Pulmonary artery endothelial cell (primary cell): ENCODE measurements at regions not wholly inside any gene's neighbourhood (a gene's known extent, or its start where the extent isn't known, plus 50 kb on each side); places are given as distances from the start of the nearest gene placed in this dataset.
"Not testable (repeated sequence)": the region's sequence is repeated elsewhere in the genome, so short reads cannot be mapped to it uniquely, and the experiment has no call there.

ENCODE experiments used
- DNase-seq: peaks from one replicate; pipeline ENCODE4 v3.0.0-alpha.2; 2011; ENCODE audit warnings: low read depth, low spot score

DNA sequence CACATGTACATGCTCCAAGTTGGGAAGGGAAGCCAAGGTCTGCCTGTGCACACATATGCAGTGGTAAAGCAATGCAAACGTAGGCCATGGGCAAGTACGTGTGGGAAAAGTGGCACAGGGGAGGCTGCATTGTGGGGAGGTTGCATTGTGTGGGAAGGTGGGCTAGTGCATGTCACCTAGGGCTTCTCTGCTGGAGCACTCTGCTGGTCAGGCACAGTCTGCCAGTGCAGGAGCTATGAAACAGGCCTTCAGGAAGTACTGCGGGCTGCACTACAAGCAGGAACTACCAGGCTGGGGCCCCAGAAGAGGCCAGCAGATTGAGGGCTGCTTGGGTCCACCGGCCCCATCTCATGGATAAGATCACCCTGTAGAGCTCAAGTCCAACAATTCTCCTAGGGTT is 1694.6 kb upstream of the CDH6 start:
- no peak for DNase-seq

DNA sequence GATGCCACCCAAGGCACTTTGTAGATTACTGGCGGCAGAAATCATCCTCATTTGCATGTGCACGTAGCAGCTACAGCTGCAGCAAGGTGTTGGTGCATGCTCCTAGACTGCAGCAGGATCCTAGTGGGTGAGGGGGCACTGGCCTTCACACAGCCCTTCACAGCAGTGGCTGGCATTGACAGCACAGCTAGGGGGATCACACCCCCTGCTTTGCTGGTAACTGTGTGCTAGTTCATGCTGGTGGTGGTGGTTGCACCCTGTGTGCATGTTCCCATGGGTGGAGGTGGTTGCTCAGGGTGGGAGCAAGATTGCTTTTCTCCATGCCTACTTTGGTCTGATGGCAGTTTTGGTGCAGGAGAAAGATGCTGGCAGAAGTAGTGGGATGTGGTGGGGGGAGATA is 1695.1 kb upstream of the CDH6 start:
- DNase-seq, result no peak

DNA sequence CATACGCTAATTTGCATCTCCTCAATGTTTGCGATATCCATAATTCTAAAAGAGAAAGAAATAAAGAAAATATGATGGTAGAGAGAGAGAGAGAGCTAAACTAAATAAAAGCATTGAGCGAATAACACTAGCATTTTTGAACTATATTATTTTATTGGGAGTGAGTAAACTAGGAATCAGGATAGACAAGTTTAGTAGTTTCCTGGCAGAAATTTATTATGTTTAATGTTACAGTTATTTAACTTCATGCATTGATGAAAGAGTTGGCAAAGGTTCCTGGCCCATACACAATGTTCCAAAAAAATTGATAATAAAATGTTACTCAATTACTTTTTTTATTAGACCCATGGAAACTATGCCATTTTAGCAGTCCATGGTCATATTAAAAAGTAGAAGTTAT is 1708.2 kb upstream of the CDH6 start:
- no peak for DNase-seq

DNA sequence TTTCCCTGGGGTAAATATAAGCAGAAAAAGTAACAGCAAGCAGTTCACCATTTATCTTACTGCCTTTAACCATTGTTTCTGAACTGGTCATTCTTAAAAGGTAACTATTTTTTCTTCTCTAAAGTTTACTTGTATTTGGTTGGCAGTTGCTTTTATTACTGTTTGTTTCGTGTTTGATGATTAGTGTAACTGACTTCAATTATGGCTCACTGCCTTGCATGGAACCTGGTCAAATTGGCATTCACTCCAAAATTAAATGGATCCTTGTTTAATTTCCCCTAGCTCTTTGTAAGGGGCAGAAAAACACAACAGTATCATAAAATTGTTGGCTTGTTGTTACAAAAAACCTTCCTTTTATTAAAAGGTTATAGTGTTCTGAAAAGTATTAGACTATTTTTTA is 1723.9 kb upstream of the CDH6 start:
- DNase-seq, result no peak

DNA sequence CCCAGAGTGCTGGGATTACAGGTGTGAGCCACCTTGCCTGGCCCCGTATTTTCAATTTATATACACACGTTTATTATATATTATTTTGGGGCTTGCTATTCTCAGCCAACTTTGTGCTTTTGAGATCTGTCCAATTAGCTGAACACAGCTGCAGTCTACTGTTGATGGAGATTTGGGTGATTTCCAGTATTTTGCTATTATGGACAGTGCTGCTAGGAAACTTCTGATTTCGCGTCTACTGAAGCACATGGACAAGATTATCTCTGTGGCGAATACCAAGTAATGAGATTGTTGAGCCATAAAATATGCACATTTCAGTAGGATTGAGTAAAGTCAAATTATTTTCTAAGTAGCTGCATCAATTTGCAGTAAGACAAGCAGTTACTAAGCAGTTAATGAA is 1731.2 kb upstream of the CDH6 start:
- no peak for DNase-seq

DNA sequence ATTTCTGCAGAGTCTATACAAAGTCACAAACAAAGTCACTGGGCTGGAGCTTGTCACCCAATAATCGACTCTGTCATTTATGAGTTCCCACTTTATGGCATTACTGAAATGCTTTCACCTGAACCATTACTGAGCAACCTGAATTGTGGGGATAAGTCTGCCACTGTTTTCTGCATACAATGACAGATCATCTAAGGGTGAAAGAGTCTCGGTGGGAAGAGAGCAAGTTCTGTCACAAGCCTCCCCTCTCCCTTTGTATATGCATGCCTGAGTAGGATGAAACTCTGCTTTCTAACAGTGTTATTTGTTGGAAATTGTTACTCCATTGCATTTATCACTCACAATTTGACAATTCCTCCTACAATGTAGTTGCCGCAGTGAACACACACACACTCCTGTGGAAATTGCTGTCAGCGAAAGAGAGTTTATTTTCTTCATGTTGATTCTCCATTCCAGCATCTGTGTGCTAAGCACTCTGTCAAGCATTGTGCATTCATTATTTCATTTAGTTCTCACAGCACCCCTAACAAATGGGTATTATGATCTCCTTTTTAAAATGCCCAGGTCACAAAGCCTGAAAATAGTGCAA is 1732.4 kb upstream of the CDH6 start:
- no peak for DNase-seq

DNA sequence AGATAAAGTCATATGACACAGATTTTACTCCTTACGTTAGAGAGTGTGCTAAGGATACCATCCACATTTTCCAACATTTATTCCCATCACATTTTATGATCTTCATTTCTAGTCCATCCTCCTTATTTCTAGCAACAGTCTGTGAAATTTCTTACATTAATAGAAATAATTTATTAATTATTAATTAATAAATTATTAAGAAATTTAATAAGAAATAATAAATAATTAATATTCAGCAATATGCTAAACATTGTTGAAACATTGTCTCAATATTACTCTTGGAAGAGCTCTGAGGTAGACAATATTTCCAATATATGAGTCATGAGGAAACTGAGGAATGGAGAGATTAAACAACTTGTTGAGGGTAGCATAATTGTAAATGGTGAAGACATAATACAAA is 1742.5 kb upstream of the CDH6 start:
- not testable (repeated sequence) for DNase-seq

DNA sequence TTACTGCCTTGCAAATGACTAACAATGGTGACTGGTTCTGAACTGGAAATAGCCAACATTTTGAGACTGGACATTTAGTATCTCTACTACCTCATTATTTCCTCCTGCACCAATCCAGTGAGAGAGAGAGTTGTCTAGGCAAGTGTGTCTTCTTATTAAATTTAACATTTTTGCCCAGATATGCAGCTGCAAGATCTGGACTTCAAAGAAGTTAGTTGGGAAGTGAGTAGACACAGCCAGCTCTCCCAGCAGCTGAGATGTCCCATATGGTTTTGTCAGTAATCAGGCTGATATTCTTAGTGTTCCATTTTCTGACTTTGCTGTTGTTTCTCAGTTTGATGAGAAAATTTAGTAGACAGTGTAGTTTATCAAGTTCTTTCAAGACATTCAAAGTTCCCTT is 1778.8 kb upstream of the CDH6 start:
- no peak for DNase-seq

DNA sequence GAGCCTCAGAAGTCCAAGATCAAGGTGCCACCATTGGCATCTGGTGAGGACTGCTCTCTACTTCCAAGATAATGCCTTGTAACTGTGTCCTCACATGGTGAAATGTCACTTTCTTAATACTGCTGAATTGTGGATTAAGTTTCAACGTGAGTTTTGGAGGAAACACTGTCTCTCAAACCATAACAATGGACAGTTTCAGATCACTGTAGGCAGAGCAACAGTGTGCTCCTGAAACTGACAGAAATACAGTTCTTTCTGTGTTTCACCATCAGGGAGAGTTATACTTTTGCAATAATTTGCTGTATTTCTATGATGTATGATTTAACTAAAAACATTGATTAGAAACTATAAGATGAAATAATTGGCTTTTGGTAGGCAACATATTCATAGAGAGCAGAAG is 1780.5 kb upstream of the CDH6 start:
- DNase-seq, result no peak

DNA sequence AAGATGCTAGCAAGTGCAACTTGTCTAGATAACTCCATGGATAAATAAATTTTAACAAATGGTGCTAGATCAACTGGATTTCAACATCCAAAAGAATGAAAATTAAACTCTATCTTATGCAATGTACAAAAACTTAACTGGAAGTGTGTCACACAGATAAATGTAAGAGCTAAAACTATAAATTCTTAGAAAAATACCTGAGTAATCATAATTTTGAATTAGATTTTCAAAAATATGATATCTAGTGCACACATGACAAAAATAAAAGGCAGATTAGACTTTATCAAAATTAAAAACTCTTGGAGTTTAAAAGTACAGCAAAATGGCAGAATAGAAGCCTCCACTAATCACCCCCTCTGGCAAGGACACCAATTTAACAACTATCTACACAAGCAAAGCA is 1791.2 kb upstream of the CDH6 start:
- DNase-seq, result no peak

DNA sequence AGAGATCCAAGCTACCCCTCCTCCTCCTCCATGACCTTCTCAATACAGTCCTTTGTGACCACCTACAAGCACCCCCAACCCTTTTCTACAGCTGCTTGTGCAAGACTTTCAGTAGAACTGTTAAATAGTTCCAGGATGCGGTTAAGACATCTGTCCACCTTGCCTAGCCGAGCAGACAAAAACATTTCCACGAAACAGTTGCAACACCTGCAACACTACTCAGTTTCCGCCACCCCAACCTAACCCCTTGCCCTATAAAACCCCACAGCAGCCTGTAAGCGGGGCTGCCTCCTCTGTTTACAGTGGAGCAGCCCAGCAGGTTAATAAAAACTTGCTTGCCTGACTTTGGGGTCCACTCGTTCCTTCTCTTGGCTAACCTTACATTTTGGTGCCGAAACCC is 1803.5 kb upstream of the CDH6 start:
- no peak for DNase-seq

DNA sequence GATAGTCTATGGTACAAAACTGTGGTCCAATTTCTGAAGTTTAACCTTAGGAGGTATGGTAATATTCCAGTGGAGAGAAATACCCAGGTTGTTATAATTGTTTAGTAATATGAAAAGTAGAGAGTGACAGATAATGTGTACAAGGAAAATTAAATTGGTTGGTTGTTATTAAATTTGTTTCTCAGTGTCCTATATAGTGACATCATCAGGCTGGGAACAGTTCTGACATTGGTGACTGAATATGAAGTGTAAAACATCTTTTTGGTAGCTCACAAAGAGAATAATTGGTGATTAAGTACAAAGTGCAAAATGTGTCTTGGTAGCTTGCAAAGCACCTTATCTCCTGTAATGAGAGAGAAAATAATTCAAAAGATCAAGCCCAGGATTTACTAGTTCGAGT is 1806.1 kb upstream of the CDH6 start:
- no peak for DNase-seq

DNA sequence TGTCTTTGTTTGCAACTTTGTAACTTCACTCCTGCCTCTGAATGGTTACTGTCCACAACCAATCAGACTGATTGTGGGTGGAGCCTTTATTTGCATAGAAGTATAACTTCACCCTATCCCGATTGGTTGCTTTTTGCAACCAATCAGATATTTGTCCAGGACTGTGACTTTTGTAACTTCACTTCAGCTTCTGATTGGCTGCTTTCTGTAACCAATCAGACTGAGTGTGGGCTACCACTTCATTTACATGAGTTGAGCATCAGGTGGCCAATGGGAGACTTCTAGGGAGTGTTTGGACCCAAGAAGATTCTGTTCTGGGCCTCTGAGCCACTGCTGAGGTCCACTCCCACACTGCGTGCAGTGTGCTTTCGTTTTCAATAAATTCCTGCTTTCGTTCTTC is 1810.7 kb upstream of the CDH6 start:
- DNase-seq, result no peak

DNA sequence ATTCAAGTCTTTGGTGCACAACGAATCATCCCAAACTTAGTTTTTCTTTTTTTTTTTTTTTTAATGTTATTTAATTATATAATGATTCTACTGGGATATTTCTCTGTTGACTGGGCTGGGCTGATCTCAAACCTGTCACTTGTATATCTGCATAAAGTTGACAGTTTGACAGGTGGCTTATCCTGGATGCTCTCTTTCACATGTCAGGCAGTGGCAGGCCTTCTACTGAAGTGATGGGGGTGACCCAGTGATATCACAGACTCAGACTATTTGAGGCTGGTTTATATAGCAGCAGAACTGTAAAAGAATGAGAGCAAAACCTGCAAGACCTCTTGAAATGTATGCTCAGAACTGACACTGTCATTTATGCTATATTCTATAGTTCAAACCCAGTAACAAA is 1813.5 kb upstream of the CDH6 start:
- DNase-seq, result no peak

DNA sequence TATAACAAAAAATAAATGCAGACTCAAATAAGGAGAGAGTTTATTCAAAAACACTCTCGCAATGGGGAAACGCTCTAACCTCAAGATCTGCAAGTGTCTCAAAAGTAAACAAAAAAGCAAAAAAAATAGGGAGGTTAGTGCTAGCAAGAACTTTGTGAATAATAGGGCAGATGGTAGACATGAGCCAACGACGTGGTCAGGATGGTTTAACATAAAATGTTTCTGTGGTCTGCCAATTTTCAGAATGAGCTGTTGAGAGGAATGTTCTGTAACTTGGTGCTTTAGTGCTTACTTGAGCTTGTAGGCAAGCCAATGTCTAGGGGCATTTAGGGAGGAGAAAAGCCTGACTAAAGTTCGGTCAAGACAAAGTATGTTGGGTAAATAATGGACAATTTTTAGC is 1813.9 kb upstream of the CDH6 start:
- DNase-seq, result no peak

DNA sequence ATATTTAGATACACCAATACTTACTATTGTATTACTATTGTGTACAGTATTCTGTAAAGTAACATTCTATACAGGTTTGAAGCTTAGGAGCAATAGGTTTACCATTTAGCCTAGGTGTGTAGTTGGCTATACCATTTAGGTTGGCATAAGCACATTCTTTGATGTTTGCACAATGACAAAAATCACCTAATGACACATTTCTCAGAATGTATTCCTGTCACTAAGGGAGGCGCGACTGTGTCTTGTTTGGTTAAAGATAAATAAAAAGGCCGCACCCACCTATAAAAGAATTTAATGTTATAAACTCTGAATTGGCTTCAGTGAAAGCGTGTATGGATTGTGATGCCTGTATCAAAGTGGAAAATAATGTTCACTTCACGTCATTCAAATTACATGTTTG is 1815.4 kb upstream of the CDH6 start:
- no peak for DNase-seq

DNA sequence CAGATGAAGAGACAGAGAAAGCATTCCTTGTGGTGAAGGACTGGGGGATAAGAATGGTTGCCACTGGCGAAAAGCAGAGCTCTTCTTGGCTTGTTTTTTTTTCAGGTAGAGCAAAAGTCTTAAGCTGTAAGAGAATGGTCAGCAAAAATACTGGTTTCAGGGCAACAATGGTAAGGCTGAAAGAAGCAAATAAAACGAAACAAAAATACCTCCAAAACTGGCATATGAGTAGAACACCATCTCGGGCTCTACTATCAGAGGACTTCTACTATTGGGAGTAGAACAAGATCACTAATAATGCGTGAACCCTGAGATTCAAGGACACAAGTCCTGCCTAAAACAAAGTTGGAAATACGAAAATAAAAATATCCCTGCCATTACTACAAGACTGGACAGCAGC is 1823.2 kb upstream of the CDH6 start:
- DNase-seq, result no peak

DNA sequence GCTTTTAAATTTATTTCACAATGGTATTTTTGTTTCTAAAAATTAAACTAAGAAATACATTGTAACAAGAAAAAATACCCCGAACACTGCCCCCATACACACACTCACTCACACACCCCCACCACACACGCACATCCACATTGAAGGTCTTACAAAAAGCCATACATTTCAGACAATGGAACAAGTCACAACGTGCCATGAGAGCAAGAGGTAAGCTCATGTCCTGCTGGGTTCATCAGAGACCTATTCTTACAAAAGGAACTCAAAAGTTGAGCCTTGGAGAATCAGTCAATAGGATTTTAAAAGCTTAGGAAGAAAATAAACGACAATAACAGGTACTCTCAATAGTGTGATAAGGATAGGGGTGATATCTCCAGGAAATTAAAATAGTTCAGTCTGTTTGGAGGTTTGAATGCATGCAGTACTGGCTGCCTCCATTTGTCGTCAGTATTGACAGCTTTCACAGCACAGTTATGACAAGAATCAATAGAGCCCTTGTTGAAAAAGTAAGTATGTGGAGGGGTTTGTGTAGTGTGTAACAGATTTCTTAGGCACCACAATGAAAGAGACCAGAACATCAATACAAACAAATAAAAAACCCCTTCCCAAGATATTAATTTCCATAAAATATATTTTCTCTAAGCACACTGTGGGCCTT is 1826.2 kb upstream of the CDH6 start:
- no peak for DNase-seq

DNA sequence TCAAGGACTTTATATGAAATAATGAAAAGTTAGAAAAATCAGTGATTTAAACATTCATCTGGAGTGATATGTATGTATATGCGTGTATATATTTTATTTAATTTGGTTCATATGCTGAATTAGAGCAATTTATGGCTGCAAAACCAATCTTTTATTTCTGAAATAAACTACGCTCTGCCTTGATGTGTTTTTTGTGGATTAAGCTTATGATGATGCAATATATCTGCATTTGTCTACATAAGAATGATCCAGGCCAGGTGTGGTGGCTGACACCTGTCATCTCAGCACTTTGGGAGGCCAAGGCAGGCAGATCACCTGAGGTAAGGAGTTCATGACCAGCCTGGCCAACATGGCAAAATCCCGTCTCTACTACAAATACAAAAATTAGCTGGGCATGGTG is 1842.3 kb upstream of the CDH6 start:
- no peak for DNase-seq

DNA sequence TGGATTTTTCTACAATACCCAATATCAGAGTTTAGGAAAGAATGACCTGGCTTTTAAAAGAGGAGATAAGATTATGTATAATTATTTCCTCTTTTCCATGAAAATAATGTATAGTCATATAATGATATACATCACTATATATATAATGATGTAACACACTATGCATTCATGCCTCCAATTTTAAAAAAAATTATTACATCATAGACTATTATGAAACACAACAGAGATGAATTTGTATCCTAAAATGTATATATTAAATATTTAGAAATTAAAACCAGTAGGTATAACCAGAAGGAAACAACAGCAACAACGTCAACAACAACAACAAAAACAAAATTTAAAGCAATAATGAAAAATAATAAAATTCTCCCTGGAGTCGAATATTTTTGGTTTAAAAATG is 1856.5 kb upstream of the CDH6 start:
- DNase-seq, result no peak

DNA sequence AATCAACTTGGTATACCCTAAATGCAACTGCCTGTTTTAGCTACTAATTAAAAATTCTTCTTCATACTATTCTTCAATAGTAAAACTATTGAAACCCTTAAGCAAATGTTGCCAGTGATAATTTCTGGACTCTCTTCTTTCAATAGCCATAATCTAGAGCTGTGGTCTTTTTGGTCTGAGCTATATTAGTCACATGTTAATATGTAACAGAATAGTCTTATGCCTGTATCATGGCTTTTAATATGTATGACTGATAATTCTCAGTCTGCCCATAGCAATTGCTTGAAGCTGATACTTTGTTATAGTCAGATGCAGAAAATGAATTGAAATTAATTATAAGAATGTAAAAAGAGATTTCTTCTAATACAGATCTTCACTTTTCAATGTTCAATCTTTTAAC is 1871.9 kb upstream of the CDH6 start:
- DNase-seq, result no peak

DNA sequence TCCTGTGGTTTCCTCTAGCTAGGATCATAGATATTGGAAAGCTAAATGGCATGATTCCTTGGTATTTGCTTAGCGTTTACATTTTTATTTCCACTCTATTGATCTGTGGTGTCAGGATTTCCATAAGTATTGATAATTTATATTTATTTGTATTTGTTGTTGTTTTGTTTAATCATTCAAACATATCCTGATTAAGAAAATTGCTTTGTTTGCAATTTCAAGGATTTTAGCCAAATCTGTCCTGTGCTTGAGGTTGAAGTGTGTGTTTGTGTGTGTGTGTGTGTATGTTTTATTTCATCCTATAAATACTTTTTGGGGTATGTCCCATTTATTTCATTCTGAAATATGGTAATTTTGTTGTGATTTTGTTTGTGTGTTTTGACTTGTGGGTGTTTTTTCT is 1884.1 kb upstream of the CDH6 start:
- no peak for DNase-seq

DNA sequence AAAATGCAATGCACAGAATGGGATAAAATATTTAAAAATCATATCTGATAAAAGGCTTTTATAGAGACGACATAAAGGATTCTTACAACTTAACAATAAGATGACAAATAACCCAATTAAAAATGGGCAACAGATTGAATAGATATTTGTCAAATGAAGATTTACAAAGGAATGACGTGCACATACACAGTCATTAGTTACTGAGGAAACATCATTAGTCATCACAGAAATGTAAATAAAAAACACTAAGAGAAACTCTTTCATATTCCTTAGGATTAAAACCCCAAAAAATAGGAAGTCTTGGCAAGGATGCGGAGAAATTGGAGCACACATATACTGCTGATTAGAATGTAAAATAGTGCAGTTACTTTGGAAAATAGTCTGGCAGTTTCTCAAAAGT is 1886.0 kb upstream of the CDH6 start:
- DNase-seq, result no peak

DNA sequence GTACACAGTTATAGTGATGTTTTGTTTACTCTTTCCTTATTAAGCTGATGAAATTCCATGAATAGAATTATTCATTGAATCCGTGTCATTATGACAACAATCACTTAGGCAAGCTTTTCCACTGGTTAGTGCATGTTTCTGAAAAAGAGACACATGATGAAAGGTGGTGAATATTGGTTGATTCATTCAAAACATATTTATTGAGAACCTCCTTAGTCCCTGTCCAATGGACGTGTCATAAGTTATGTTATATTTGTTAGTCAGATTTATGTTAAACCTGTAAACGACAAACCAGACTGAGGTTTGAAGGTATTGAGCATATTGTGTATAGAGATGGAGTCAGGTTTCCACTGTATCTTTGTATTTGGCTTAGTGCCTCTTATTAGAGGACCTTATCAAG is 1888.9 kb upstream of the CDH6 start:
- no peak for DNase-seq
